Natural killer cell treated with Interleukin-12 subunit alpha and Interleukin-12 subunit beta and Interleukin-15 and Interleukin-18, amount 100 ng/mL, for 72 hours (primary cell): ENCODE measurements at regions not wholly inside any gene's neighbourhood (a gene's known extent, or its start where the extent isn't known, plus 50 kb on each side); places are given as distances from the start of the nearest gene placed in this dataset.
"Not testable (repeated sequence)": the region's sequence is repeated elsewhere in the genome, so short reads cannot be mapped to it uniquely, and the experiment has no call there.

Experiments used
- ATAC-seq, 2 donors: fragments of 150-1000 bp; cut with Tn5 transposase in 1 of 2; sonication (Bioruptor Pico), chemical (Tn5 transposase) in 1 of 2; 2 replicates each; pipeline ENCODE4 v1.10.0; 2021
- DNase-seq: peaks from one replicate; pipeline ENCODE4 v3.0.0; 2022; ENCODE audit warnings: low spot score
- H3K27ac Mint-ChIP-seq, 2 donors: 1 replicate in 1 of 2; 2 replicates in 1 of 2; pipeline ENCODE4 v1.8.0; 2022; ENCODE audit warnings: mixed read lengths in 2 of 2, mild to moderate bottlenecking in 1 of 2, moderate library complexity in 1 of 2
- H3K27me3 Mint-ChIP-seq, 2 donors: 1 replicate in 1 of 2; 2 replicates in 1 of 2; pipeline ENCODE4 v1.8.0; 2022; ENCODE audit warnings: mixed read lengths in 2 of 2
- H3K36me3 Mint-ChIP-seq: one replicate; pipeline ENCODE4 v1.8.0; 2022; ENCODE audit warnings: mixed read lengths
- H3K4me1 Mint-ChIP-seq, 2 donors: 1 replicate in 1 of 2; 2 replicates in 1 of 2; pipeline ENCODE4 v1.8.0; 2022; ENCODE audit warnings: low read depth in 2 of 2, mixed read lengths in 2 of 2, mild to moderate bottlenecking in 1 of 2
- H3K4me3 Mint-ChIP-seq: one replicate; pipeline ENCODE4 v1.8.0; 2022; ENCODE audit warnings: mixed read lengths
- H3K9me3 Mint-ChIP-seq: 2 replicates; pipeline ENCODE4 v1.8.0; 2022; ENCODE audit warnings: mixed read lengths

DNA sequence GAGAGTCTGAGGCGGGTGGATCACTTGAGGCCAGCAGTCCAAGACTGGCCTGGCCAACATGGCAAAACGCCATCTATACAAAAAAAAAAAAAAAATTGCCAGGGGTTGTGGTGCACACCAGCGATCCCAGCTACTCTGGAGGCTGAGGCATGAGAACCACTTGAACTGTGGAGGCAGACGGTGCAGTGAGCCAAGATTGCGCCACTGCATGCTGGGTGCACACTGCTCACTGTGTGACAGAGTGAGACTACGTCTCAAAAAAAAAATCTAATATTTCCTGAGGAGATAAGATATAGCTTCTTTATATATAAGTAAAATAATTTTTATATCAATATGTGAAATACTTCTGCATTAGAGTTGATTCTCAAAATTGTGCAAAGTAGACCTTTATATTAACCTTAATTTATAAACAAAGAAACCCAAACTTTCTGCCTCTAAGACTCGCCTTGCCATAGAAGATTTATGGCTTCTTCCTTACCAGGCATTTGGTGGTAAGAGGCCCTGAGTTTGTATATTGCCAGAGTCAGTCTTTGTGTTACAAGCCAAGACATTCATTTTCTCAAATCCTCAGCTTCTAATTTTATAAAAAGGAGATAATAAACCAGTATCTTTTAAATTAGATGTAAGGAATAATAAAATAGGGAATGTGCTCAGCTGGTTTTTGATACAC is 1226.7 kb downstream of the FLRT2 start:
- DNase-seq (no peak), ATAC-seq (no peak)
- H3K27ac Mint-ChIP-seq: no peak overlapping the region
- H3K4me3 Mint-ChIP-seq: no peak overlapping the region
- no peaks in the 10 kb centered on the region for H3K27me3 Mint-ChIP-seq
- no peaks in the 10 kb centered on the region for H3K4me1 Mint-ChIP-seq
- peaks cover 5% of the 10 kb centered on the region for H3K36me3 Mint-ChIP-seq
- H3K9me3 Mint-ChIP-seq: peaks cover 16% of the 10 kb centered on the region

DNA sequence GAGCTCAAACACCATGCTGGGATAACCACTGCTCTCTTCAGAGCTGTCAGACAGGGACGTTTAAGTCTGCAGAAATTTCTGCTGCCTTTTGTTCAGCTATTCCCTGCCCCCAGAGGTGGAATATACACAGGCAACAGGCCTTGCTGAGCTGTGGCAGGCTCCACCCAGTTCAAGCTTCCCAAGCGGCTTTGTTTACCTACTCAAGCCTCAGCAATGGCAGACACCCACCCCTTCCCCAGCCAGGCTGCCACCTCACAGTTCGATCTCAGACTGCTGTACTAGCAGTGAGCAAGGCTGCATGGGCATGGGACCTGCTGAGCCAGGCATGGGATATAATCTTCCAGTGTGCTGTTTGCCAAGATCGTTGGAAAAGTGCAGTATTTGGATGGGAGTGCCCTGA is 1220.5 kb downstream of the FLRT2 start:
- not testable (repeated sequence) for H3K27me3 Mint-ChIP-seq, ATAC-seq, H3K4me3 Mint-ChIP-seq, DNase-seq, H3K27ac Mint-ChIP-seq, H3K4me1 Mint-ChIP-seq
- Mint-ChIP-seq H3K36me3 (peaks cover 20% of the 10 kb centered on the region), H3K9me3 (peaks cover 33% of the 10 kb centered on the region)

DNA sequence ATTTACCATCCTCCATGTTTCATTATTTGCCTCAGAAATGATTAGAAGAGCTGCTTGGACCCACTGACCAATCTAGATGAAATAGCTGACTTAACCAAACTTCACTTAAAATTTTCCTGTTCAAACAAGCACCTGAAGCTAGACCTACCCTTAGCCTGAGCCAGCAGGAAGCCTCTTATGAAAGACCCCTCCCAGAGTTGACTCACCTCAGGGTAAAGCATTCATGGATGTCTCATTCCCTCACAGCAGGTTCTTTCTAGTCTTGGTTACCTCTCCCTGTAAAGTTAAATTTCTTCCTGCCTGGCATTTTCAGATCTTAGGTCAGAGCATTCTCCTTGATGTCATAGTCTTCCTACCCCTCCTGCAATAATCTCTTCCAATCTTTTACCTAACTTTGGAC is 1209.8 kb downstream of the FLRT2 start:
- no peak for DNase-seq
- H3K27me3 Mint-ChIP-seq: no peaks in the 10 kb centered on the region
- no peak for ATAC-seq
- H3K4me1 Mint-ChIP-seq: no peaks in the 10 kb centered on the region
- H3K27ac Mint-ChIP-seq: no peak overlapping the region
- no peaks in the 10 kb centered on the region for H3K36me3 Mint-ChIP-seq
- peaks cover 9% of the 10 kb centered on the region for H3K9me3 Mint-ChIP-seq
- no peak overlapping the region for H3K4me3 Mint-ChIP-seq

DNA sequence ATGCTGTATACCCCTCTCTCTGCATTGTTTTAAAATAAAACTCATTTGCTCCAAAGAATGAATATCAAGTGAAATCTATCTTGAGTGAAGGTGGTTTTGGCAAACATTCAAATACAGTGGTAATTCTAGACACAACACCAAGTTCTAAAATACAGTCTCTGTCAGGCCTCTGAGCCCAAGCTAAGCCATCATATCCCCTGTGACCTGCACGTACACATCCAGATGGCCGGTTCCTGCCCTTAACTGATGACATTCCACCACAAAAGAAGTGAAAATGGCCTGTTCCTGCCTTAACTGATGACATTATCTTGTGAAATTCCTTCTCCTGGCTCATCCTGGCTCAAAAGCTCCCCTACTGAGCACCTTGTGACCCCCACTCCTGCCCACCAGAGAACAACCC is 1201.5 kb downstream of the FLRT2 start:
- not testable (repeated sequence) for ATAC-seq, H3K4me3 Mint-ChIP-seq

DNA sequence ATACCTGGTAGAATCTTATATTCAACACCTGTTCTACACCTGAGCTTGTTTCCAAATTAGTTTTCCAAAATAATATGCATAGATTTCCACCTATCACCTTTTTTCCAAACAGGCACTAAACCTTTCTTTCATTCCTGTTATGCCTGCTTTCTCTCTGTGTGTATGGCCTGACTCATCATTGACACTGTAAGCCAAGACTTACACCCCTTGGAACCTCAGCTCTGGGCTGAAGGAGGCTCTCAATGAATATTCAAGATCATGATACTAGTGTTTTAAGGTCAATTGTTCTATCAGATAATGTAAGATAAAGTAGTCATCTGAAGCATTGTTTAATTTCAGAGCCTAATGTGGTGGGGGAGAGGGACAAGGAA is 1193.3 kb downstream of the FLRT2 start:
- no peak overlapping the region for H3K27ac Mint-ChIP-seq
- ATAC-seq: no peak
- H3K4me1 Mint-ChIP-seq: no peaks in the 10 kb centered on the region
- no peaks in the 10 kb centered on the region for H3K36me3 Mint-ChIP-seq
- peaks cover 17% of the 10 kb centered on the region for H3K9me3 Mint-ChIP-seq
- no peaks in the 10 kb centered on the region for H3K27me3 Mint-ChIP-seq
- DNase-seq: no peak
- no peak overlapping the region for H3K4me3 Mint-ChIP-seq

More for the DNA sequence above, 1201.5 kb downstream of the FLRT2 start:
- not testable (repeated sequence) for H3K27me3 Mint-ChIP-seq, DNase-seq, H3K4me1 Mint-ChIP-seq, H3K36me3 Mint-ChIP-seq, H3K27ac Mint-ChIP-seq
- peaks cover 12% of the 10 kb centered on the region for H3K9me3 Mint-ChIP-seq

DNA sequence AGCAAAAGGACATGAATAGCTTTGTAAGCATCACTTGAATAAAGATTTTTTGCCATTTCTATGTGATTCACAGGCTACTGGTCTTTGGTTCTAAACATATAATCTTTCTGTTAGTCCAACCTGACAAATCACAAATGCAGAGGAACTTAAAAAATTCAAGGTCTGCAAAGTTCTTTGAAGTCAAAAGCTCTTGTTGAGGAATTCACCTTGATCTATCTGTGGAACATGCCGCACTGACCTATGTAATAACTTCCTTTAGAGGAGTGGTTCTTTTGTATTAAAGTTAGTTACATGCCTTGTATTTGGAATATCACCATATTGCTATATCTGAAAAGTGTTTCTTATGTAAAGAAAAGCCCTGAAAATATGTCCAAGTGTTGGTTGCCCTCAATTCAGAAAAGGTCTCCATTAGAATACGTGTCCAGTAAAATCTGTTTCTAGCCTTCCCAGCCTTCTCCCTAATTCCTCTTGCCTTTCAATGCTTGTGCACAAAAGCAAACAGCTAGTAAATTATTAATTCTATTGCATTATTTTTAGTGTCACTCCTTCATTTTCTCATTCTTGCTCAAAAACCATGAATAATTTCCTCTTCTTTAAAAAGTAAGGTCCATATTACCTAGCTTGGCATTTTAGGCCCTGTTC is 1192.8 kb downstream of the FLRT2 start:
- ATAC-seq: no peak
- Mint-ChIP-seq H3K27me3 (no peaks in the 10 kb centered on the region), H3K9me3 (peaks cover 17% of the 10 kb centered on the region), H3K27ac (no peak overlapping the region), H3K4me1 (no peaks in the 10 kb centered on the region), H3K4me3 (no peak overlapping the region), H3K36me3 (no peaks in the 10 kb centered on the region)
- DNase-seq: no peak

DNA sequence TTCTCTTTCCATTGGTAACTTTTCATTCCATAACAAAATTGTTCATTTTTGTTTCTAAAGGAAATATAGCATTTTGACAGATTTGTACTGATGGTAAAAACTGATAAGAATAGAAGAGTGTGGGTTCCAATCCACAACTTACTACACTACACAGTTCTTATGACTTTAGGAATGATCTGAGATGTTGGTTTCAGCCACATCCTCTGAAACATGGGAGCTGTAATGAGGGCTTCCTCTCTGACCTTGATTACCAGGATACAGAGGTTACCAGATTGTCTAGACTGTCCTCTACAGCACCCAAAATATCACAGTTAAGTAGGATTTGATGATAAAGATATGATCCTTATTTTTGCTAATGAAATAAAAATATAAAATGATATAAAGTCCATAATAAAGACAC is 1184.6 kb downstream of the FLRT2 start:
- Mint-ChIP-seq H3K36me3 (peaks cover 4% of the 10 kb centered on the region), H3K27me3 (no peaks in the 10 kb centered on the region), H3K4me1 (no peaks in the 10 kb centered on the region), H3K27ac (no peak overlapping the region), H3K4me3 (no peak overlapping the region), H3K9me3 (peaks cover 4% of the 10 kb centered on the region)
- no peak for DNase-seq
- no peak for ATAC-seq

DNA sequence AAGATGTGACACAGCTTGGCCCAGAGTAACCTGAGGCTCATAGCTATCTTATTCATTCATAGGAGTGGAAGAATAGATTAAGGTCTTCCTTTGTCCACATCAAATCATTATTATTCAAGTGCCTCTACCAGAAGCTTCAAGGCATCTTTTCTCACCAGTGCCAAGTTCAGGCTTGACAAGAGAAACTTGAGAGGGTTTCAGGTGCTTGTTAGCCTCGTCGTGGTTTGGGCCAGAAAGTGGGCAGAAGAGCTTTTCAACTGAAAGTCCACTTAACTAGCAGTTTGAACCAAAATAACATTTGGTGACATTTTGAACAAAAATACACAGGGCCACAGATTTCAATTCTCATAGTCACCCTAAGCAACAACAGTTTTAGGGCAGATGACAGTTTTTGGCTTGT is 1184.2 kb downstream of the FLRT2 start:
- DNase-seq (no peak), ATAC-seq (no peak)
- Mint-ChIP-seq H3K27ac (no peak overlapping the region), H3K9me3 (peaks cover 4% of the 10 kb centered on the region), H3K27me3 (no peaks in the 10 kb centered on the region), H3K36me3 (peaks cover 4% of the 10 kb centered on the region), H3K4me1 (no peaks in the 10 kb centered on the region), H3K4me3 (no peak overlapping the region)

DNA sequence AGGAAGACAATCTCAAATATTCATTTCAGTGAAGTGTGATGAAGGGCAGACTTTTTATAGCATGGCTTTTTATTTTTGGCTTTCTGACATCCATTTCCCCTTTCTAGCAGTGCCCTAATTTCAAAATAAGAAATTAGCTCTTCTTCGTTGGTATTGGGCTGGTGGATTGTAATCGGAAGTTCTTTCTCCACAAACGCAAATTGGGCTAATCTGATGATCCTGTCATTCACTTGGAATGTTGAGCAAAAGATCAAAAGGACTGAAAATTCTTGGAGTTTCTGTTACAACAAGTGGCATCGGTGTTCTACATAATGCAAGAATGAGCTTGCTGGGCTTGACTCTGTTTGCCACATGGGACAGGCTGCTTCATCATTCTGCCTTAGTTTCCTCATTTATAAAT is 1182.8 kb downstream of the FLRT2 start:
- Mint-ChIP-seq H3K4me1 (no peaks in the 10 kb centered on the region), H3K9me3 (peaks cover 4% of the 10 kb centered on the region), H3K4me3 (no peak overlapping the region), H3K27ac (no peak overlapping the region), H3K36me3 (peaks cover 4% of the 10 kb centered on the region), H3K27me3 (no peaks in the 10 kb centered on the region)
- ATAC-seq: no peak
- no peak for DNase-seq

DNA sequence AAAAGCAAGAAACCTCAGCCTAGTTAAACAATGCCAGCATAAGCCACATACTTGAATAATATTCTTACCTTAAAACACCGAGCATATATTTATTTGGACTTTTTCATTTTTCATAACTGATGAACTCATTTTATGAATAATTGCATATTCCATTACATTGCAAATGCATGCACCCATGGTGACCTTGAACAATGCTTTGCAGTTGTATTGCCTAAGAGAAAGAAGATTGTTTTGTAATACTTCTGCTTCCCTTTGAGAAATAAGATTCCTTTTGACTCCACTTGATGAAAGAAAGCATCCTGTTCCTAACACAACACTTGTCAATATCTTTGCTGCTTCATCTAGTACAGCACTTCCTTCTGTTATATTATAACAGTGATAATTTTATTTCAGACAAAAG is 1182.2 kb downstream of the FLRT2 start:
- H3K27me3 Mint-ChIP-seq: no peaks in the 10 kb centered on the region
- no peak for DNase-seq
- no peaks in the 10 kb centered on the region for H3K4me1 Mint-ChIP-seq
- ATAC-seq: no peak
- no peak overlapping the region for H3K4me3 Mint-ChIP-seq
- H3K9me3 Mint-ChIP-seq: peaks cover 7% of the 10 kb centered on the region
- H3K36me3 Mint-ChIP-seq: peaks cover 4% of the 10 kb centered on the region
- no peak overlapping the region for H3K27ac Mint-ChIP-seq

DNA sequence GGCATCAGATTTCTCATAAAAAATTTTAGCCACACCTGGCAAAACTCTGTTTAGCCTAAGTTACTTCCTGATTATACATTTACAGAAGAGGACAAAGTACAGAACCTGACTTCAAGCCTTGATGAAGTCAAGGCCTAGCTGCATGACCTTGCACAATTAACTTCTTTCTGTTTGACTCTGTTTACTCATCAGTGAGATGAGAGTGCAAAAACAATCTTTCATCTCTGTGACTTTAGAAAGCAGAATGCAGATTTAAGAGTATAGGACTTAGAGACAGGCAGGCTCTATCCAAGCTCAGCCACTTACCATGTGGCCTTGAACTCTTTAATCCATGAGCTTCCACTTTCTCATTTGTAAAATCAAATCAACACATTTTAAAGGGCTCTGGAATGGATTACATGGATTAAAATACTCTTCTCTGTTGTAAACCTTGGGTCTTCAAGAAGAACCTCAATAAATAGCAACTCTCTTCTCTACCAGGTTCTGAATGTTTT is 1178.9 kb downstream of the FLRT2 start:
- Mint-ChIP-seq H3K9me3 (peaks cover 8% of the 10 kb centered on the region), H3K36me3 (peaks cover 4% of the 10 kb centered on the region), H3K4me3 (no peak overlapping the region), H3K4me1 (no peaks in the 10 kb centered on the region), H3K27ac (no peak overlapping the region), H3K27me3 (no peaks in the 10 kb centered on the region)
- ATAC-seq (no peak), DNase-seq (no peak)

DNA sequence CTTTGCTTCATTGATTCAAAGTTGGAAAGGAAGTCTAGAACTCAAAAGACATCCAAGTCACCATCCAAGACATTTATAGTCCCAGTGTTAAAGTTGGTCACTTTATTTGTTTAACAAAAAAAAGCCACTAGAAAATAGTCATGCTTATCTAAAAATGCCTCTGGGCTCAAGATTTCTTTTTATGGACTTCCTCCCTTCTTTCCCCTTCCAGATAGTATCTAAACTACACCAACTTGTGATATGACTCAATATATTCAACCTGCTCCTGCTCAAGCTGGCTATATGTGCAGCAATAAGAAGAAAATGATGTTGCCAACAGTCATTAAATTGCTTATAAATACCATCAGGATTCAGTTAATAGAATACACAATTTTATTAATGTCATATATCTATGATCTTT is 1177.1 kb downstream of the FLRT2 start:
- H3K9me3 Mint-ChIP-seq: peaks cover 10% of the 10 kb centered on the region
- peaks cover 4% of the 10 kb centered on the region for H3K36me3 Mint-ChIP-seq
- H3K4me3 Mint-ChIP-seq: no peak overlapping the region
- ATAC-seq (no peak), DNase-seq (no peak)
- H3K4me1 Mint-ChIP-seq: no peaks in the 10 kb centered on the region
- no peak overlapping the region for H3K27ac Mint-ChIP-seq
- H3K27me3 Mint-ChIP-seq: no peaks in the 10 kb centered on the region

DNA sequence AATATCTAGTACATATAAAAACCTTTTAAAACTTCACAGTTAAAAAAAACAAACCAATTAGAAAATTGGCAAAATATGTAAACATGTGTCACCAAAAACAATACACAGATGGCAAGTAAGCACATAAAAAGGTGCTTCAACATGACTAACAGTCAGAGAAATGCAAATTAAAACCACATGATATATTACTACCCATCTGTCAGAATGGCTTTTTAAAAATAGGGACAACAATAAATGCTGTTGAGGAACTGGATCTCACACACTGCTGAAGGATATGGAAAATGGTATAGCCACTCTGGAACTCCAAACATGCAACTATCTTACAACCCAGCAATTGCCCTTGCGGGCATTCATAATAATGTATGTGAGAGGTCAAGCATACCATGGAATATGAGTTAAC is 1153.6 kb downstream of the FLRT2 start:
- Mint-ChIP-seq H3K9me3 (peaks cover 15% of the 10 kb centered on the region), H3K4me3 (no peak overlapping the region), H3K4me1 (no peaks in the 10 kb centered on the region), H3K36me3 (no peaks in the 10 kb centered on the region), H3K27me3 (no peaks in the 10 kb centered on the region), H3K27ac (no peak overlapping the region)
- ATAC-seq: no peak
- no peak for DNase-seq

DNA sequence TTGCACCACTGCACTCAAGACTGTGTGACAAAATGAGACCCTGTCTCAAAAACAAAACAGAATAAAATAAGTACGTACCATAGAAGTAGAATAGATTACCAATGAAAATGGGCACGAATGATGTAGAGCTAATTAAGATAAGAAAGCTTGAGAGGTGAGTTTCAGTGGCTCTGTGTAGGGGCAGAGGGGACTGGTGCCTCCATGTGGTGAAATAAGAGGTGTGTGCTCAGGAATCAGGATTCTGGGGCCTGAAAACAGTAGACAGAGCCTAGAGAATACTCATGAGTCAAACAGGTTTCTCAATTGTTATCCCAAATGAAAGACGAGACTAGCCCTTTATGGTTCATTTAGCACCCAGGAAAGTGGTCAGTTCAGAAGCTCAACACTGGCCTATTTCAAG is 1145.1 kb downstream of the FLRT2 start:
- no peaks in the 10 kb centered on the region for H3K36me3 Mint-ChIP-seq
- H3K4me3 Mint-ChIP-seq: no peak overlapping the region
- no peak for DNase-seq
- H3K27me3 Mint-ChIP-seq: no peaks in the 10 kb centered on the region
- no peak for ATAC-seq
- H3K4me1 Mint-ChIP-seq: no peaks in the 10 kb centered on the region
- H3K9me3 Mint-ChIP-seq: peaks cover 11% of the 10 kb centered on the region
- H3K27ac Mint-ChIP-seq: no peak overlapping the region

DNA sequence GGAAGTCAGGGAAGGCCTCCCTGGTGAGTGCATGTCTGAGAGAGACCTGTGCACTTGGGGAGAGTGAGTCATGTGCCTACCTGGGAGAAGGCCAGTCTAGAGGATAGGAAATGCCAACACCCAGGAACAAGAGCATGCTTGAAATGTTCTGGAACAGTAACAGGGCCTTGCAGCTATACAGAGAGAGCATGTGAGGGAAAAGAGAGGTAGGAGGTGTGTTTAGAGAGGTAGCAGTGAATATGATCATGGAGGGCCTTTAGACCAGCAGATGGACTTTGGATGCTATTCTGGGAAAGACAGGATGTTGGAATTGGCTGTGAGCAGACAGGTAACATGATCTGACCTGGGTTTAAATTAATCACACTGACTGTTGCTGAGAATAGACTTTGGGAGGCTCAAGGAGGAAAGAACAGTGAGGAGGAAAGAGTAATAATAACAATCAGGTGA is 1143.6 kb downstream of the FLRT2 start:
- Mint-ChIP-seq H3K4me3 (no peak overlapping the region), H3K9me3 (peaks cover 6% of the 10 kb centered on the region), H3K27ac (no peak overlapping the region), H3K36me3 (no peaks in the 10 kb centered on the region), H3K4me1 (no peaks in the 10 kb centered on the region), H3K27me3 (no peaks in the 10 kb centered on the region)
- no peak for DNase-seq
- no peak for ATAC-seq
